NCI-H510A treated with DMSO at 0.1 percent for 48 hours (cell line): ENCODE measurements at regions not wholly inside any gene's neighbourhood (a gene's known extent, or its start where the extent isn't known, plus 50 kb on each side); places are given as distances from the start of the nearest gene placed in this dataset.
"Not testable (repeated sequence)": the region's sequence is repeated elsewhere in the genome, so short reads cannot be mapped to it uniquely, and the experiment has no call there.

Source experiments
- DNase-seq: peaks from one replicate; lab custom pipeline; 2025; lab: John Stamatoyannopoulos, UW

DNA sequence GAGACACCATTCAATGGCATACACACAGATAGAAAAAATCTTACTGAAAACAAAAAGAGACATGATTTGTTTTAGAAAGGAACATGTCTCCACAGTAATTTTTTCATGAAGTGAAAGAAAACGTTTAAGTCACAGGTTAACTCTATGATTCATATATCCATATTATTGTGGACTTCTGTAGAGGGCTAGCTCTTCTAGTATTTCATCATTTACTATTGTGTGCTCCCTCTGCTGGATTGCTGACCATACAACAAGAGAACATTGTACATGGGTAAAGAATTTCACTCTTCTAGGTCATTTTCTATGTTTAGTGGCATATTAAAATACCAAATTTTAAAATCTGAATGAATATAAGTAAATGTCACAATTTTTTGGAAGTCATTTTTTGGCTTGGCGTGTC lies 91.8 kb upstream of the POU3F4 start:
- peak; percentile 0 for DNase-seq

GRCh38 chrX:83419030-83419792 lies 88.9 kb upstream of the POU3F4 start:
- DNase-seq: no peak

GRCh38 chrX:83422836-83423235 lies 85.3 kb upstream of the POU3F4 start:
- DNase-seq: no peak

DNA sequence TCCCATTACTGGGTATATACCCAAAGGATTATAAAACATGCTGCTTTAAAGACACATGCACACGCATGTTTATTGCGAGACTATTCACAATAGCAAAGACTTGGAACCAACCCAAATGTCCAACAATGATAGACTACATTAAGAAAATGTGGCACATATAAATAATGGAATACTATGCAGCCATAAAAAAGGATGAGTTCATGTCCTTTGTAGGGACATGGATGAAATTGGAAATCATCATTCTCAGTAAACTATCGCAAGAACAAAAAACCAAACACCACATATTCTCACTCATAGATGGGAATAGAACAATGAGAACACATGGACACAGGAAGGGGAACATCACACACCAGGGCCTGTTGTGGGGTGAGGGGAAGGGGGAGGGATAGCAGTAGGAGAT lies 65.5 kb upstream of the POU3F4 start:
- DNase-seq: not testable (repeated sequence)

DNA sequence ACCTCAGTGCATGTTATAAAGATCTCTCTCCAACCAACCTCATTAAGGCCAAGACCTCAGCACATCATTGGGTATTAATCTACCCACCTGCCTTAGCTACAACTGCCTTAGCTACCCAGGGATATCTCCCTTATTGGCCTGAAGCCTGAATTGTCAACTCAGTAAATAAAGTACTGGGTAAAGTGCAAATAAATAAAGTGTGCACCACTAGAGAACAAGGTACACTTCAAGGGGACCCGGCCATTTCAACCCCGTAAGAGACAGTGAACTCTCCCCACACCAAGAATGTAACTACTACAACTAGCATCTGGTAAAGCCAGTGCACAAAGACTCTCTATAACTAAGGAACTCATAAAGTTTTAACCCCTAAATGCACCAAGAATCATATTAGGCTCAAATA lies 61.7 kb upstream of the POU3F4 start:
- DNase-seq: no peak
